AML-193 (cell line): ENCODE measurements at regions not wholly inside any gene's neighbourhood (a gene's known extent, or its start where the extent isn't known, plus 50 kb on each side); places are given as distances from the start of the nearest gene placed in this dataset.

Experiments used
- DNase-seq, 2 experiments: peaks; one replicate each; lab custom pipeline; 2025; lab: John Stamatoyannopoulos, UW

GRCh38 chr2:181149056-181149455 lies 168.7 kb downstream of the UBE2E3 start:
- no peak for DNase-seq

- no peak for DNase-seq
Observed at GRCh38 chr2:181152226-181152625, 171.8 kb downstream of the UBE2E3 start.

GRCh38 chr2:181152701-181153100 lies 172.3 kb downstream of the UBE2E3 start:
- DNase-seq, result no peak

- no peak for DNase-seq
Observed at GRCh38 chr2:181153886-181154285, 173.5 kb downstream of the UBE2E3 start.

GRCh38 chr2:181157326-181157725 lies 176.9 kb downstream of the UBE2E3 start:
- DNase-seq, result no peak

- no peak for DNase-seq
Observed at GRCh38 chr2:181158427-181158826, 178.0 kb downstream of the UBE2E3 start.

GRCh38 chr2:181161615-181162014 lies 181.2 kb downstream of the UBE2E3 start:
- DNase-seq, result no peak

- no peak for DNase-seq
Observed at GRCh38 chr2:181163139-181163538, 182.7 kb downstream of the UBE2E3 start.

- no peak for DNase-seq
Observed at GRCh38 chr2:181163691-181164090, 183.3 kb downstream of the UBE2E3 start.

- no peak for DNase-seq
Observed at GRCh38 chr2:181164699-181165098, 184.3 kb downstream of the UBE2E3 start.

- no peak for DNase-seq
Observed at GRCh38 chr2:181165199-181165868, 184.9 kb downstream of the UBE2E3 start.

GRCh38 chr2:181169503-181169902 lies 189.1 kb downstream of the UBE2E3 start:
- no peak for DNase-seq

GRCh38 chr2:181170256-181170655 lies 189.9 kb downstream of the UBE2E3 start:
- DNase-seq, result no peak

GRCh38 chr2:181172676-181173075 lies 192.3 kb downstream of the UBE2E3 start:
- DNase-seq, result no peak

- no peak for DNase-seq
Observed at GRCh38 chr2:181174611-181175580, 194.5 kb downstream of the UBE2E3 start.

- no peak for DNase-seq
Observed at GRCh38 chr2:181176540-181176939, 196.1 kb downstream of the UBE2E3 start.

GRCh38 chr2:181177376-181177775 lies 197.0 kb downstream of the UBE2E3 start:
- DNase-seq, result no peak

- DNase-seq, result no peak
Observed at GRCh38 chr2:181178130-181178529, 197.7 kb downstream of the UBE2E3 start.

GRCh38 chr2:181178823-181179412 lies 198.5 kb downstream of the UBE2E3 start:
- DNase-seq, result peak; percentile 15 to 19

GRCh38 chr2:181183878-181184542 lies 203.6 kb downstream of the UBE2E3 start:
- DNase-seq, result peak; percentile 57 to 58

GRCh38 chr2:181185421-181185820 lies 205.0 kb downstream of the UBE2E3 start:
- no peak for DNase-seq

- DNase-seq, result no peak
Observed at GRCh38 chr2:181185948-181186347, 205.5 kb downstream of the UBE2E3 start.
